HUES6 (cell line): ENCODE measurements at regions not wholly inside any gene's neighbourhood (a gene's known extent, or its start where the extent isn't known, plus 50 kb on each side); places are given as distances from the start of the nearest gene placed in this dataset.

Experiments used
- H3K27ac ChIP-seq: 2 replicates; pipeline ENCODE4 v1.7.0; 2013; ENCODE audit warnings: low read depth, mild to moderate bottlenecking, low read length, inconsistent platforms
- H3K27me3 ChIP-seq: 2 replicates; pipeline ENCODE4 v1.6.1; 2013; ENCODE audit warnings: low read length; ENCODE audit not compliant: control insufficient read depth, insufficient read depth
- H3K36me3 ChIP-seq: 2 replicates; pipeline ENCODE4 v1.6.1; 2013; ENCODE audit warnings: low read length; ENCODE audit not compliant: control insufficient read depth, insufficient read depth
- H3K4me1 ChIP-seq: 2 replicates; pipeline ENCODE4 v1.6.1; 2013; ENCODE audit warnings: low read length; ENCODE audit not compliant: control insufficient read depth, insufficient read depth
- H3K4me3 ChIP-seq: 2 replicates; pipeline ENCODE4 v1.5.1; 2013; ENCODE audit warnings: low read depth, low read length
- H3K9ac ChIP-seq: one replicate; pipeline ENCODE4 v1.6.1; 2013; ENCODE audit warnings: mild to moderate bottlenecking, low read length
- H3K9me3 ChIP-seq: 2 replicates; pipeline ENCODE4 v1.6.1; 2013; ENCODE audit warnings: low read depth, low read length; ENCODE audit not compliant: control insufficient read depth, insufficient read depth

DNA sequence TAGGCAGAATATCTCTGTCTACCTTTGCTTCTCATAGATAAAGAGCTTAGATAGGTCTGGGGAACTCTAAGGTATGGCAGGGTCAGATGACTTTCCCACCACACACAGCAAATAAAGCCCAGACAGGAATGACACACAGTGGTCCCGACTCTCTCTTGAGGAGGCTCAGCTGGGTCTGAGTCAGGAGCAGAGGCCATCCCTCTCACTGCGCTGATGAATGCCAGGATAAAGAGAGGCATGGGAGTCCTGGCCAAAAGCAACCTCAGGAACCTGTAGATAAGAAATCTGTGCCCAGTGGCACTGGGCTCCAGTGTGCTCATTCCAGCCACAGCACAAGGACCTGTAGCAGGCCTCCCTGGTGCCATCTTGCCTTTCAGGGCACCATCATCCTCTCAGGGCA, 129.4 kb upstream of the PARP11 start:
- peaks cover 11% of the 10 kb centered on the region; the same call in 1 of the 2 replicates for H3K4me1 ChIP-seq
- H3K4me3 ChIP-seq, result no peak overlapping the region
- no peaks in the 10 kb centered on the region; the same call in 1 of the 2 replicates for H3K36me3 ChIP-seq
- no peak overlapping the region for H3K27ac ChIP-seq
- H3K9ac ChIP-seq, result no peak overlapping the region
- peaks cover 15% of the 10 kb centered on the region for H3K9me3 ChIP-seq
- no peaks in the 10 kb centered on the region for H3K27me3 ChIP-seq

DNA sequence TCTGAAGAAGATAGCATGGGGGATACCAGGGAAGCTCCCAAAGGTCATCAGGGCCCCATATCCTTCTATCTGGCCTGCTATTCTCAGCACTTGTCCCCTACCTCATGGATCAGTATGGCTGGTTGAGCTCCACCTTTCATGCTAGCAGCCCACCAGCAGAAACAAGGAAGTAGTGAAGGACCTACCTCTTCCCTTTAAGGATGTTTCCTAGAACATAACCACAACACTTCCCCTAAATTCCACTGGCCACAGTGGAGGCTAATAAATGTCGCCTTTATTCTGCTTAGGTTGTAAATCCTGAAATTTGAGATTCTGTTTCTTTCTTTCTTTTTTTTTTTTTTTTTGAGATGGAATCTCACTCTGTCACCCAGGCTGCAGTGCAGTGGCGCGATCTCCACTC, 128.6 kb upstream of the PARP11 start:
- H3K4me3 ChIP-seq, result no peak overlapping the region
- no peaks in the 10 kb centered on the region; the same call in 1 of the 2 replicates for H3K36me3 ChIP-seq
- peaks cover 15% of the 10 kb centered on the region for H3K9me3 ChIP-seq
- H3K27me3 ChIP-seq, result no peaks in the 10 kb centered on the region
- H3K27ac ChIP-seq, result no peak overlapping the region
- H3K4me1 ChIP-seq, result peaks cover 11% of the 10 kb centered on the region; the same call in 1 of the 2 replicates
- no peak overlapping the region for H3K9ac ChIP-seq

DNA sequence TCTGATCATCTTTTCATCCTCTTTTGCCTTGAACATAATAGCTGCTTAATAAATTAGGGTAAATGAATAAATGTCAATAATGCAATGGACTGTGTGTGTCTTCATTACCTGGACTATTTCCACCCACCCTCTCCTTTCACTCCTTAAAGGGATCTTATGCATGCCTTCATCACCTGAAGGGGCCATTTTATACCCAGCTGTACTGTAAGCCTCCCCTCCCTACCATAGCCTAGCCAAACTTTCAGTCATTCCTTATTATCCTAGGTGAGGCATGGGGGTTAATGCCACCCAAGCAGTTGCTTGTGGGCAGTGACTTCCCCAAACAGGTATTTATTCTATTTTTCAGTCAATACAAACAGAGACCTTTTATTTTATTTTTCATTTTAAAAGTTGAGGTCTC, 127.8 kb upstream of the PARP11 start:
- Histone ChIP-seq H3K9me3 (peaks cover 15% of the 10 kb centered on the region), H3K4me3 (no peak overlapping the region), H3K27ac (no peak overlapping the region), H3K36me3 (no peaks in the 10 kb centered on the region; the same call in 1 of the 2 replicates), H3K9ac (no peak overlapping the region), H3K4me1 (peaks cover 10% of the 10 kb centered on the region), H3K27me3 (no peaks in the 10 kb centered on the region)

DNA sequence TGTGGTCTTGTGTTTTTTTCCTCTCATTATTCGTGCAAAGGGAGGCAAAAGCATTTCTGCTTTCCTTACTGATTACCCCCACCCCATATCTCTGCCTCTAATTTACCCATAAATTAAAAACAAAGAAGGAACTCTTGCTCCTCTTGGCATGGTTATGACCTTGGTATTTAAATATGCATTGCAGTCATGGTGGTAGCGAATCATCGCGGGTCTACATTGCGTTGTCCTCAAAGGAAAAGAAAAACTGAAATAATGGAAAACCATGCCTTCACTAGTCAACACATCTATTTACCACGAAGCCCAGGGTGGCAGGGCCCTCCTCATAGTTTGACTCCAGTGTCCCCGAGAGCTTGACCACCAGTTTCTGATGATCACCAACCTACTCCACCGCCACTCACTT, 126.7 kb upstream of the PARP11 start:
- Histone ChIP-seq H3K27ac (no peak overlapping the region), H3K27me3 (no peaks in the 10 kb centered on the region), H3K36me3 (no peaks in the 10 kb centered on the region; the same call in 1 of the 2 replicates), H3K9ac (no peak overlapping the region), H3K4me1 (peaks cover 11% of the 10 kb centered on the region), H3K4me3 (no peak overlapping the region), H3K9me3 (peaks cover 15% of the 10 kb centered on the region)

GRCh38 chr12:3998968-3999792, 126.0 kb upstream of the PARP11 start:
- Histone ChIP-seq H3K9me3 (peaks cover 15% of the 10 kb centered on the region), H3K27ac (no peak overlapping the region), H3K9ac (no peak overlapping the region), H3K27me3 (no peaks in the 10 kb centered on the region), H3K36me3 (no peaks in the 10 kb centered on the region; the same call in 1 of the 2 replicates), H3K4me1 (peaks cover 11% of the 10 kb centered on the region), H3K4me3 (no peak overlapping the region)

DNA sequence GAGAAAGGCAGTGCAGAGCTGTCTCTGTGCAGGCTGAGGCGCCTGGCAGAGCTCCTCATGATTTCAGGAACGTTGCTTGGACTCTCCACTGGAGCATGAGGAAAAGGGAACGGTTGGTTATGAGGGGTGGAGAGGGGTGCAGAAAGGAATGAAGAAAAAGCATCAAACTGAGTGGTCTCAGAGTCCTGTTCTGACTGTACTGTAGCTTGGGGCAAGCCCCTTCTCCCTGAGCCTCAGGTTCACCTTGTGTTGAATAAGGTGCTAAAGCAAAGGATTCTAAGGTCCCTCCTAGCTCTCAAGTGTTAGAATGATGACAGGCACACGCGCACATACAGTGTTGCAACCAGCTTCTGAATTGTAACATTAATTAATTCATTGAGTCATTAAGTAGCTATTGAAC, 125.2 kb upstream of the PARP11 start:
- H3K36me3 ChIP-seq, result no peaks in the 10 kb centered on the region; the same call in 1 of the 2 replicates

GRCh38 chr12:3996322-3996721, 123.1 kb upstream of the PARP11 start:
- no peak overlapping the region for H3K27ac ChIP-seq

More for the DNA sequence above, 125.2 kb upstream of the PARP11 start:
- no peak overlapping the region for H3K4me3 ChIP-seq
- peaks cover 15% of the 10 kb centered on the region for H3K9me3 ChIP-seq
- no peak overlapping the region for H3K9ac ChIP-seq
- H3K4me1 ChIP-seq, result peaks cover 11% of the 10 kb centered on the region
- H3K27ac ChIP-seq, result no peak overlapping the region
- H3K27me3 ChIP-seq, result no peaks in the 10 kb centered on the region

GRCh38 chr12:3995306-3995705, 122.1 kb upstream of the PARP11 start:
- Histone ChIP-seq H3K36me3 (no peaks in the 10 kb centered on the region; the same call in 1 of the 2 replicates), H3K9ac (no peak overlapping the region), H3K27ac (no peak overlapping the region), H3K4me1 (peaks cover 11% of the 10 kb centered on the region), H3K9me3 (peaks cover 3% of the 10 kb centered on the region), H3K27me3 (no peaks in the 10 kb centered on the region), H3K4me3 (no peak overlapping the region)

More at GRCh38 chr12:3996322-3996721, 123.1 kb upstream of the PARP11 start:
- Histone ChIP-seq H3K4me3 (no peak overlapping the region), H3K4me1 (peaks cover 11% of the 10 kb centered on the region), H3K27me3 (no peaks in the 10 kb centered on the region), H3K9me3 (peaks cover 13% of the 10 kb centered on the region), H3K9ac (no peak overlapping the region), H3K36me3 (no peaks in the 10 kb centered on the region; the same call in 1 of the 2 replicates)

DNA sequence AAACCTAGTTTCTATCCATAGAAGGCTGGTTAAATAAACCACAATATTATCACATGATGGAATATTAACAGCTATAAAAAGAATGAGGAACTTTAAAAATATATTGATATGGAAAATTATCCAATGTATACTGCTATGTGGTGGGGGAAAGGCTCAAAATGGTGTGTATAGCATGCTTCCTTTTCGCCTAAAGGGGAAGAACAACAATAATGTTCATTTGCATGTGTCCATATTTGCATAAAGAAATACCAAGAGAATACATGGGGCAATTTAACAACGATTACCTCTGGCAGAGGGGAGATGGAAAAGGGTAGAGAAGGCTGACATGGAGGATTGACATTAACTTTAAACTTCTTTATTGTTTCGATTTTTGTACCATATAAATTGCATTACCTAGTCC, 121.3 kb upstream of the PARP11 start:
- Histone ChIP-seq H3K36me3 (no peaks in the 10 kb centered on the region; the same call in 1 of the 2 replicates), H3K9me3 (no peaks in the 10 kb centered on the region), H3K4me3 (no peak overlapping the region), H3K27me3 (no peaks in the 10 kb centered on the region), H3K9ac (no peak overlapping the region), H3K4me1 (peaks cover 7% of the 10 kb centered on the region), H3K27ac (no peak overlapping the region)

DNA sequence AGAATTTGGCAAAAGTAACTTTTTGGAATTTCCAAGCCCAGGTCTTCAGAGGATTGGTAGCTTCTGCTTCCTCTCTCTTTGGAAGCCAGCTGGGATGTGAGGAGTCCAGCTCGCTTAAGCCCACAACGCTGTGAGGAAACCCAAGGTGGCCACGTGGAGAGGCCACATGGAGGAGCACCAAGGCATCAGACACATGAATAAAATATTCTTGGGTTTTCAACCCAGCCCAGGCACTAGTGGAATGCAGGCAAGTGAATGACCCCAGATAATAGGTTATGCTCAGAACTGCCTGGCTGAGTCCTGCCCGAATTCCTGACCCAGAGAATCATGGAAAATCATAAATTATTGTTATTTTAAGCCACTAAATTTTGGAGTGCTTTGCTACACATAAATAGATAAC, 119.7 kb upstream of the PARP11 start:
- H3K27ac ChIP-seq, result no peak overlapping the region
- no peak overlapping the region for H3K9ac ChIP-seq
- peaks cover 3% of the 10 kb centered on the region; the same call in 1 of the 2 replicates for H3K4me1 ChIP-seq
- H3K4me3 ChIP-seq, result no peak overlapping the region
- H3K27me3 ChIP-seq, result no peaks in the 10 kb centered on the region
- H3K9me3 ChIP-seq, result no peaks in the 10 kb centered on the region
- H3K36me3 ChIP-seq, result no peaks in the 10 kb centered on the region; the same call in 1 of the 2 replicates

GRCh38 chr12:3991798-3992580, 118.8 kb upstream of the PARP11 start:
- H3K9ac ChIP-seq, result no peak overlapping the region
- no peaks in the 10 kb centered on the region for H3K36me3 ChIP-seq
- H3K9me3 ChIP-seq, result 0 out of 2 replicates have a peak, but pooled peaks cover under 1% of the 10 kb centered on the region
- no peaks in the 10 kb centered on the region for H3K27me3 ChIP-seq
- no peak overlapping the region for H3K27ac ChIP-seq
- peaks cover 3% of the 10 kb centered on the region; the same call in 1 of the 2 replicates for H3K4me1 ChIP-seq
- no peak overlapping the region for H3K4me3 ChIP-seq
